ENCODE measurements at regions not wholly inside any gene's neighbourhood (a gene's known extent, or its start where the extent isn't known, plus 50 kb on each side); places are given as distances from the start of the nearest gene placed in this dataset.

DNA sequence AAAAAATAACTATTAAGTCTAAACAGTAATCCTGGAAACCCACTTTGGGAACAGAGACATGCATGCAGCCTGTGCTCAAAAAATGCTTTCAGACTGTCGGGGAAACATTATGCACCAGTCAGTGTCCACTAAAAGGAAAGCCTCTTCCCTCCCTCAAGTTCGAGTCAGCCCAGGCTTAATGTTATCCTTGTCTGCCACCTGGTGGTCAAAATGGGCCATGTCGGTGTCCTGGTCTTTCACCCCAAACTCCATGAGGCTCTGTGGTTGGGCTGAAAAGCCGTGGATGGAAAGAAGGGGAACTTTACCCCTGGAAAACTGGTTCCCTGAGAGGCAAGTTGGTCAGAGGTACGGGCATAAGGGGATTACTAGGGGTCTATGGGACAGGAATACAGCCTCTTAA lies 88.4 kb upstream of the ZNF492 start:
- H3T11ph ChIP-seq (ENCODE audit: low read length) = no peak overlapping the region
- peaks cover 90 to 94% of the 10 kb centered on the region in 2 experiments for H3K9me3 Mint-ChIP-seq
- H3K27ac ChIP-seq (ENCODE audit: insufficient read length, low read depth, low read length) = no peak overlapping the region
- no peak overlapping the region for H3K4me2 ChIP-seq (ENCODE audit: insufficient read depth, insufficient read length, low read length)
- H3K4me3 Mint-ChIP-seq = no peak overlapping the region
- H3K4me1 ChIP-seq (ENCODE audit: insufficient read depth, low read length) = no peaks in the 10 kb centered on the region
- no peak overlapping the region for H2BK120ac ChIP-seq (ENCODE audit: low read depth, low read length, poor library complexity, severe bottlenecking)
- H3K9me3 ChIP-seq (ENCODE audit: control insufficient read depth, low read depth, low read length) = peaks cover 93% of the 10 kb centered on the region
- H3K23me2 ChIP-seq (ENCODE audit: insufficient read length, low read depth, low read length, poor library complexity, severe bottlenecking) = no peaks in the 10 kb centered on the region
- H2BK5ac ChIP-seq (ENCODE audit: insufficient read length, low read length) = no peak overlapping the region
- no peak overlapping the region for H3K23ac ChIP-seq (ENCODE audit: insufficient read length, low read depth, low read length)
- no peaks in the 10 kb centered on the region for H3K79me1 ChIP-seq (ENCODE audit: insufficient read depth, low read depth, low read length, poor library complexity, severe bottlenecking)
- no peak overlapping the region for H3K18ac ChIP-seq (ENCODE audit: insufficient read length, low read depth, low read length)
- no peak overlapping the region for H3K27ac Mint-ChIP-seq
- no peak overlapping the region for H2AFZ ChIP-seq (ENCODE audit: low read length)
- H3K56ac ChIP-seq (ENCODE audit: insufficient read length, low read depth, low read length) = no peak overlapping the region
- H3K27me3 Mint-ChIP-seq (ENCODE audit: low read depth) = no peaks in the 10 kb centered on the region; the same call in 1 of the 2 replicates
- no peak overlapping the region for H2BK12ac ChIP-seq (ENCODE audit: insufficient read length, low read depth, low read length)
- H2BK20ac ChIP-seq (ENCODE audit: low read depth, low read length, poor library complexity, severe bottlenecking) = no peak overlapping the region
- DNase-seq = no peak
- peaks cover 16 to 36% (median 17%) of the 10 kb centered on the region in 3 experiments; a peak in 6 of 7 replicates for H3K36me3 Mint-ChIP-seq (ENCODE audit: insufficient read depth in 1 of 3, low read depth in 3 of 3)
- no peak overlapping the region for H2BK15ac ChIP-seq (ENCODE audit: low read depth, low read length)
- H3K79me2 ChIP-seq (ENCODE audit: insufficient read depth, low read length) = no peaks in the 10 kb centered on the region
- H4K20me1 ChIP-seq (ENCODE audit: control insufficient read depth, insufficient read depth, insufficient read length) = no peaks in the 10 kb centered on the region
- WGBS (ENCODE audit: extremely low coverage, insufficient read length, low lambda C conversion rate) = no CpG with 5 or more reads among the region's 5 CpGs
- no peaks in the 10 kb centered on the region for H3K4me1 Mint-ChIP-seq
- H3K14ac ChIP-seq (ENCODE audit: insufficient read depth, low read length) = no peak overlapping the region
- no peaks in the 10 kb centered on the region for H3K27me3 ChIP-seq (ENCODE audit: insufficient read depth, low read length)
- no peak overlapping the region for H2AK5ac ChIP-seq (ENCODE audit: insufficient read length, low read length)
- H3K9ac ChIP-seq (ENCODE audit: extremely low read depth, insufficient read length, low read length) = no peak overlapping the region
- no peak overlapping the region for H4K91ac ChIP-seq (ENCODE audit: insufficient read length, low read depth, low read length)
- H3K4ac ChIP-seq (ENCODE audit: low read depth, low read length) = no peak overlapping the region
- no peak overlapping the region for H4K5ac ChIP-seq (ENCODE audit: insufficient read length, low read depth, low read length)
- H4K8ac ChIP-seq (replicated peaks; ENCODE audit: insufficient read length, low read depth, low read length) = no peak overlapping the region
- TF ChIP-seq, protein P1, sequence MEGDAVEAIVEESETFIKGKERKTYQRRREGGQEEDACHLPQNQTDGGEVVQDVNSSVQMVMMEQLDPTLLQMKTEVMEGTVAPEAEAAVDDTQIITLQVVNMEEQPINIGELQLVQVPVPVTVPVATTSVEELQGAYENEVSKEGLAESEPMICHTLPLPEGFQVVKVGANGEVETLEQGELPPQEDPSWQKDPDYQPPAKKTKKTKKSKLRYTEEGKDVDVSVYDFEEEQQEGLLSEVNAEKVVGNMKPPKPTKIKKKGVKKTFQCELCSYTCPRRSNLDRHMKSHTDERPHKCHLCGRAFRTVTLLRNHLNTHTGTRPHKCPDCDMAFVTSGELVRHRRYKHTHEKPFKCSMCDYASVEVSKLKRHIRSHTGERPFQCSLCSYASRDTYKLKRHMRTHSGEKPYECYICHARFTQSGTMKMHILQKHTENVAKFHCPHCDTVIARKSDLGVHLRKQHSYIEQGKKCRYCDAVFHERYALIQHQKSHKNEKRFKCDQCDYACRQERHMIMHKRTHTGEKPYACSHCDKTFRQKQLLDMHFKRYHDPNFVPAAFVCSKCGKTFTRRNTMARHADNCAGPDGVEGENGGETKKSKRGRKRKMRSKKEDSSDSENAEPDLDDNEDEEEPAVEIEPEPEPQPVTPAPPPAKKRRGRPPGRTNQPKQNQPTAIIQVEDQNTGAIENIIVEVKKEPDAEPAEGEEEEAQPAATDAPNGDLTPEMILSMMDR (conservative IDR thresholded peaks at IDR 0.05) = peak; percentile 58

Measured in H9 (cell line).